ENCODE measurements at regions not wholly inside any gene's neighbourhood (a gene's known extent, or its start where the extent isn't known, plus 50 kb on each side); places are given as distances from the start of the nearest gene placed in this dataset.

DNA sequence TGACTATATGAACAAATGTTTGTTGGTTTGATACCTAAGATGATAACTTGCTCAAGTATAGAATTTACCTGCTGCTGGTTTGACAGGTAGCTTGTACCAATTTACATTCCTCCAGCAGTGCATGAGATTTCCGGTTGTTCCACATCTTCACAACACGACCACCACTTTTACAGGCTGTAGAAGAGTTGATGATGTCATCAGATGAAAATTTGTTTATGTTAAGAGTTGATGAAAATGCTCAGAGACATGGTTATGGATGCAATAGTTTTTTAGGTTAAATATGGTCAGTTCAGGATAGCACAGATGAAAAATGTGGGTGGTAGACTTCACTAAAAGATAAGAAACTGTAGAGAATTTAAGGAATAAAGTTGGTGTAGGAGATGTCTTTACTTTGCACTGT, 468.3 kb downstream of the PCDH18 start:
- DNase-seq (ENCODE audit: extremely low read depth, low read depth) = no peak
- TF ChIP-seq, protein P1, sequence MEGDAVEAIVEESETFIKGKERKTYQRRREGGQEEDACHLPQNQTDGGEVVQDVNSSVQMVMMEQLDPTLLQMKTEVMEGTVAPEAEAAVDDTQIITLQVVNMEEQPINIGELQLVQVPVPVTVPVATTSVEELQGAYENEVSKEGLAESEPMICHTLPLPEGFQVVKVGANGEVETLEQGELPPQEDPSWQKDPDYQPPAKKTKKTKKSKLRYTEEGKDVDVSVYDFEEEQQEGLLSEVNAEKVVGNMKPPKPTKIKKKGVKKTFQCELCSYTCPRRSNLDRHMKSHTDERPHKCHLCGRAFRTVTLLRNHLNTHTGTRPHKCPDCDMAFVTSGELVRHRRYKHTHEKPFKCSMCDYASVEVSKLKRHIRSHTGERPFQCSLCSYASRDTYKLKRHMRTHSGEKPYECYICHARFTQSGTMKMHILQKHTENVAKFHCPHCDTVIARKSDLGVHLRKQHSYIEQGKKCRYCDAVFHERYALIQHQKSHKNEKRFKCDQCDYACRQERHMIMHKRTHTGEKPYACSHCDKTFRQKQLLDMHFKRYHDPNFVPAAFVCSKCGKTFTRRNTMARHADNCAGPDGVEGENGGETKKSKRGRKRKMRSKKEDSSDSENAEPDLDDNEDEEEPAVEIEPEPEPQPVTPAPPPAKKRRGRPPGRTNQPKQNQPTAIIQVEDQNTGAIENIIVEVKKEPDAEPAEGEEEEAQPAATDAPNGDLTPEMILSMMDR (IDR thresholded peaks at IDR 0.05; ENCODE audit: low read depth, low read length) = no peak

DNA sequence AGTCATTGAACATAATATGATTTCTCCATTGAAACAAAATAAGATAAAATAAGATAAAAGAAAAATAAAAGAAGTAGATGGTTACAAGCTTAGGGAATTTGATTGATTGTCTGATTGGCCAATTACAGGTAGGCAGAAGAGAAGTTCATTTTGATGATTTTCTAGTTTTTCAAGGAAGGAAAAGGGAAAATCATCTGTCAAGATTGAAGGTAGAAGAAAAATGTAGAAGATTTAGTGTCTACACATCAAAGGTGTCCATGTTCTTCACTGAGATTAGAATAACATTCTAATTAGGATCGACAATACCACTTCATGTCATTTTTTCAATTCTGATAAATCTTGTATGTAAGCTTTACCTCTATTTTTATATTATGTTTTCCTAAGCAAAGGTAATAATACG, 489.1 kb downstream of the PCDH18 start:
- TF ChIP-seq, protein P1 (IDR thresholded peaks at IDR 0.05; ENCODE audit: low read depth, low read length) = no peak

DNA sequence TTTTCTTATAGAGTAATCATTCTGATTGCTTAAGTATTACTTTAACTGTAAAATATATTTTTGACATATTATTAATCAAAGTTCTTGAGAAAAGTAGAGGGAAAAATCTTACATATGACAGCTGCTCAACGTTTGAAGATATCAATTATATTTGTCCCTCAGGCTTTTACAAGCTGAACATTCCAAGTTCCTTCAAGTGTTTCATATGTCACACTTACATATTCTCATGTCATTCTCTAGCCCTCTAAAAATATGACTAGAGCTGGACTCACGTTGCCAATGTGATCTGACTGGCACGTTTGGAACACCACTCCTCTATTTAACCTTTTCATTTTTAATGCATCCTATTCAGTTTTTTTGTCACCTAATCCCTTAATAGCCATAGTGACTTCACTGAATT, 492.9 kb downstream of the PCDH18 start:
- TF ChIP-seq, protein P1 (IDR thresholded peaks at IDR 0.05; ENCODE audit: low read depth, low read length) = no peak
- DNase-seq (ENCODE audit: extremely low read depth, low read depth) = no peak

More for the DNA sequence above, 489.1 kb downstream of the PCDH18 start:
- DNase-seq (ENCODE audit: extremely low read depth, low read depth) = no peak

DNA sequence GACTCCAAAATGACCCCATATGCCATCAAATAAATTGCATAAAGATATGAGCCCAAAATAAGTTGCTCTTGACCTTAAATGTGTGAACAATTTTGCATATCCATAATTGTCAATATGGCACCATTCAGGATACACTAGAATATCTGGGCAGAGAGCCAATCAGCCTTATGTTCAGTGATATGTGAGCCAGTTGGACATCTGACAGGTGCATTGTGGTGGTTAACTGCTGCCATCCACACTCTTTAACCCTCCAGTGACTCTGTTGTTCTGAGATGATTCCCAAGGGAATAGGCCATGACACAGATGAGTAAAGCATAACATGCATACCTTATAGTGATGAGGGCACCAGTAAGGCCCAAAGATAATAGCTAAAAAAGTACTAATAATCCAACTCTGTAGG, 500.1 kb downstream of the PCDH18 start:
- TF ChIP-seq, protein P1 (IDR thresholded peaks at IDR 0.05; ENCODE audit: low read depth, low read length) = no peak
- no peak for DNase-seq (ENCODE audit: extremely low read depth, low read depth)

DNA sequence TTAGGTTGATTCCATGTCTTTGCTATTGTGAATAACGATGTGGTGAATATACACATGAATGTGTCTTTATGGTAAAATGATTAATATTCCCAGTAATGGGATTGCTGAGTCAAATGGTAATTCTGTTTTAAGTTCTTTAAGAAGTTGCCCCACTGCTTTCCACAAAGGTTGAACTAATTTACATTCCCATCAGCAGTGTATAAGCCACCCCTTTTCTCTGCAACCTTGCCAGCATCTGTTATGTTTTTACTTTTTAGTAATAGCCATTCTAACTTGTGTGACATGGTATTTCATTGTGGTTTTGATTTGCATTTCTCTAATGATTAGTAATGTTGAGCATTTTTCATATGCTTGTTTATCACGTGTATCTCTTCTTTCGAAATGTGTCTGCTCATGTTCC, 503.3 kb downstream of the PCDH18 start:
- DNase-seq (ENCODE audit: extremely low read depth, low read depth) = no peak
- TF ChIP-seq, protein P1 (IDR thresholded peaks at IDR 0.05; ENCODE audit: low read depth, low read length) = no peak

DNA sequence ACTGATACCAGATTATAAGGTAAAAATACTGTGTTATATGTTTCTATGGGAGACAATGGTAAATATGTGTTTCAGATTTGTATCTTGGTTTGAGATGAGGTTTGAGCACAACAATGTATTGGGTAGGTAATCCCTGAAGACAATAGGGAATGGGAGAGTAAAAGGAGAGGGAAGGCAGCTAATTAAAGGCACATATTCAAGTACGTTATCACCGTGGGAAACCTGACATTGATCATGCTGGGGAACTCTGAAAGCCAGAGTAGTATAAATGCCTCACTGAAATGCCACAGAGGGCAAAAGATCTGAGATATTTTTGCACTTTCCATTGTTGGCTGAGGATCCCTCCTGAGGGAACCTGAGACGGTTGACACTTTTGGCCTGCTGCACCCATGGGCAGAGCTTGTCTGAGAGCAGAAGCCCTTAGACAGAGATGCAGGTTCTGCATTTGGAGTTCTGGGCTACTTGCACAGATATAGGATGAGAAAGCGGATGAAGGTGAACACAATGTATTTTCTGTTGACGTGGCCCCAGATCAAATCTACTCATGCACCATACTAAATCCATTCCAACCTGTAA, 506.7 kb downstream of the PCDH18 start:
- DNase-seq (ENCODE audit: extremely low read depth, low read depth) = no peak
- TF ChIP-seq, protein P1 (IDR thresholded peaks at IDR 0.05; ENCODE audit: low read depth, low read length) = no peak

DNA sequence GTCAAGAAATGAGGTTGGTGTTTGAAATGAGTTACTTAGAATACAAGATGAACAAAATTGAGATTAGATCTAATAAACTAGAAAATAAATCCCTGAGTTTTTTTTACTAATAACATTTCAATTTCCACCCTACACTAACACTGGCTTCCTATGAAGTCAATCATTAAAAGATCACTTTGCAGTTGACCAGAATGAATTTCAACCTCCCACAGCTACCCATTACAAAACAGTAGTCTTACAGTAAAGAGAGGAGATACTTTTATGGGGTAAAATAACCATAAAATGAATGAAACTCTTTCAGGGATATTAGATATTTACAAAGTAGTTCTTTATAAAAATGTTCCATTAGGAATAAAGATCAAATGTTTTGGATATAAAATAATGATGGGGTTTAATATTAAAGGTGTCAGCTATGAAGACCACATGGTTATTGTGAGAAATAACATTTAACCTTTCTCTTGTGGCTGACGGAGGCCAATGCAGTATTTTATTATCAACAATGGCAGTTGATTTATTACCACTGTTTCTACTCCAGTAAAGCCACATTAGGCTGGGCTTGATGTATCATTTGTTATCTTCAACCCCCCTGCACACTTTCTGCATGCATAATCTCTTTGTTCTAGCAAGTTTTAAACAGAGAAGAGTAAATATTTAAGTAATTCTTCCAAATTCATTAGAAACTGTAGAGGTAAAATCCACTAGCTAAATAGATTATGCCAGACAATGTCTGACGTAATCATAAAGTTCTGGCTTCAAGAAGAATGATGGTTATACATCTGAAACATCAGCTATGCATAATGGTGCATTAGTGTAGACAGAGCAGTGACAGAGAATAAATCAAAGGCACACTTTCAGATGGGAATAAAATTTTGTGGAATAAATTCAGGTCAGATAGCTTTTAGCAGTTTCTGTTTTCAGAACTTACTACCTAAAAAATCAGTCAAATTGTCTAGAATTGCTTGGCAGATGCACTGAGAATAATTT, 516.6 kb downstream of the PCDH18 start:
- no peak for DNase-seq (ENCODE audit: extremely low read depth, low read depth)
- TF ChIP-seq, protein P1 (IDR thresholded peaks at IDR 0.05; ENCODE audit: low read depth, low read length) = no peak

Data from AG09319 (cell line).